Heart left ventricle (tissue), 16 donors: ENCODE measurements at regions not wholly inside any gene's neighbourhood (a gene's known extent, or its start where the extent isn't known, plus 50 kb on each side); places are given as distances from the start of the nearest gene placed in this dataset.

ENCODE experiments used
- ATAC-seq, 4 donors: fragments of 200-7000 bp; cut with Tn5 transposase; one replicate each; pipeline ENCODE4 v1.9.1; 2020 to 2022; ENCODE audit warnings: moderate library complexity in 4 of 4, mild to moderate bottlenecking in 3 of 4, moderate number of reproducible peaks in 1 of 4
- DNase-seq, 5 donors: peaks; one replicate each; pipeline ENCODE4 v3.0.0-alpha.2; 2020
- H3K27ac ChIP-seq, 12 donors: fragments of 200-600 bp; sonication (generic) in 4 of 12; one replicate each; pipeline versions ENCODE4 v1.5.0 to v1.8.0; 2016 to 2022; ENCODE audit warnings: mild to moderate bottlenecking in 2 of 12
- H3K27me3 ChIP-seq, 9 donors: fragments of 200-600 bp; sonication (generic) in 2 of 9; one replicate each; pipeline versions ENCODE4 v1.5.1 to v1.8.0; 2016 to 2022; ENCODE audit warnings: mild to moderate bottlenecking in 3 of 9
- H3K36me3 ChIP-seq, 9 donors: fragments of 200-600 bp; sonication (generic) in 2 of 9; one replicate each; pipeline versions ENCODE4 v1.5.0 to v1.8.0; 2018 to 2022; ENCODE audit warnings: mild to moderate bottlenecking in 2 of 9
- H3K4me1 ChIP-seq, 12 donors: fragments of 200-600 bp; sonication (generic) in 4 of 12; one replicate each; pipeline versions ENCODE4 v1.5.0 to v1.8.0; 2016 to 2022; ENCODE audit warnings: mild to moderate bottlenecking in 3 of 12
- H3K4me3 ChIP-seq, 12 donors: fragments of 200-600 bp; sonication (generic) in 4 of 12; one replicate each; pipeline versions ENCODE4 v1.5.0 to v1.8.0; 2017 to 2022; ENCODE audit warnings: mild to moderate bottlenecking in 9 of 12, moderate library complexity in 4 of 12
- H3K9me3 ChIP-seq, 12 donors: fragments of 200-600 bp; sonication (generic) in 4 of 12; one replicate each; pipeline versions ENCODE4 v1.5.0 to v1.8.0; 2016 to 2022; ENCODE audit warnings: mild to moderate bottlenecking in 1 of 12
- POLR2A ChIP-seq, 2 donors: fragments of 450-650 bp; IDR thresholded peaks; one replicate each; pipeline ENCODE4 v1.6.1; 2017; ENCODE audit warnings: antibody characterized with exemption in 2 of 2, mild to moderate bottlenecking in 2 of 2, moderate library complexity in 2 of 2
- WGBS, 4 donors: extraction: QIAGEN DNeasy Blood & Tissue Kit in 2 of 4; methylation state at CpG; one replicate each; pipeline versions ENCODE4 v1.1.5 to v1.1.7; 2013 to 2018; 5-methylcytosine and 5-hydroxymethylcytosine counted together
- intact Hi-C, 10 donors: fragments of 100-400 bp; cut with DNase I; formaldehyde crosslinking; loops; one replicate each; pipeline versions ENCODE4 v1.11.1 to v1.14.2; 2022
- TF ChIP-seq, protein P1 (sequence below), 12 donors: fragments of 200-600 bp; sonication (generic) in 4 of 12; IDR thresholded peaks; one replicate each; pipeline versions ENCODE4 v1.5.0 to v1.8.0; 2018 to 2022; ENCODE audit warnings: antibody characterized with exemption in 12 of 12, mild to moderate bottlenecking in 5 of 12
- donor health status: ischemic (EF 13 %, LVEDD 7.1; RV severe dilation, severe dysfunction).
- donor health status: healthy with polysubstance abuse.
- donor health status: DM: no; HTN: yes; CAD: no.
- donor health status: DM: no; HTN: no; CAD: no.
- donor health status: ischemic (EF 25% LVEDD 6.9; RV normal size, moderate dysfunction).
- donor health status: ischemic (EF 25% LVEDD 5.7; RV mildly dilated, moderate dysfunction).
- donor health status: healthy.
- donor health status: DM: yes; HTN: yes; CAD: no.
- donor health status: ischemic (EF 35%, LVEDD 5.7; RV mildly dilated, moderate dysfunction).
- donor health status: nonischemic (EF 11% LVEDD 7.7; RV severe dilation, severe dysfunction).
- donor health status: DM: yes; HTN: yes; CAD: no.
- donor health status: PGD.
- donor health status: ischemic (EF 29% LVEDD 5.4; RV normal size, mild dysfunction).
- donor health status: nonischemic (EF 23%, LVEDD 6.1; RV moderate dilation, normal function).

DNA sequence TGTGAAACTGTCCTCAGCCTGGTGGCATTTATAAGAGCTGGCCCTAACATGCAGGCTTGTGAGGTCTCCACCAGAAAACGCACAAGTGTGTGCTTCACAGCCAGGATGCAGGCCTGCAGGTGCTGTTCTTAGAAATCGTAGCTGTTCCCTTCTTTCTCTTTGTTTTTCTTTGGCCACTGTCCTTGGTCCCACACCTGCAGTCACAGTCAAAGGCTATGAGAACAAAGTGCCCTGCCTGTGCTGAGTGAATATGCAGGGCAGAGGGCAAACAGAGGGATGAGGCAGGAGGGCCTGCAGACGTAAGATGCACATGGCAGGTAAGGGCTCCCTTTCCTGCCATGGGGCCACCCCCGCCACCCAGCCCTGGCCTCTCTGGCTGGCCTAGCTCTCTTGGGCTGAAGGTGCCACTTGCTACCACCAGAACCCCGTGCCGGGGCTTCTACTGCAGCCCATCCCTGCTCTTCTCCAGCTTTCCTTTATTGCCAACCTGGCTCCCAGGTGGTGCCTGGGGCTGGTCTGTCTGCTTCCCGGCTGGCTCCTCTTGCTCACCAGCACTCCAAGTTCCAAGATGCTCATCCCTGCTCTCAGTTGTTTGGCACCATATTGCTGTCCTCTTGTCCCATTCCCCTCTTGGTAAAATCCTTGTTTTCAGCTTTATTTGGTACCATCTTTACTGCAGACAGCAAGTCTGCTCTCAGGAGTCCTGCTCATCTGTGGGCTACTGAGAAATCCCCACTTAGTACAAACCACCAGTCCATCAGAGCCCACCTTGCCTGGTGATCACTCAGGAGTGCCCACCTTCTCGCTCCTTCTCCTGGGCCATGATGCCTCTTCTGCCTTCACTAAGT is 308.1 kb upstream of the ZMIZ1 start:
- peaks cover 0 to 41% (median 21%) of the 10 kb centered on the region in 12 donors for H3K4me1 ChIP-seq
- no peaks in the 10 kb centered on the region for H3K9me3 ChIP-seq
- ATAC-seq (no peak), DNase-seq (peak in 2 of 5 donors; percentile 14 to 28)
- H3K27me3 ChIP-seq = no peaks in the 10 kb centered on the region
- no peaks in the 10 kb centered on the region for H3K36me3 ChIP-seq
- no peak overlapping the region for H3K4me3 ChIP-seq
- TF ChIP-seq, protein P1, sequence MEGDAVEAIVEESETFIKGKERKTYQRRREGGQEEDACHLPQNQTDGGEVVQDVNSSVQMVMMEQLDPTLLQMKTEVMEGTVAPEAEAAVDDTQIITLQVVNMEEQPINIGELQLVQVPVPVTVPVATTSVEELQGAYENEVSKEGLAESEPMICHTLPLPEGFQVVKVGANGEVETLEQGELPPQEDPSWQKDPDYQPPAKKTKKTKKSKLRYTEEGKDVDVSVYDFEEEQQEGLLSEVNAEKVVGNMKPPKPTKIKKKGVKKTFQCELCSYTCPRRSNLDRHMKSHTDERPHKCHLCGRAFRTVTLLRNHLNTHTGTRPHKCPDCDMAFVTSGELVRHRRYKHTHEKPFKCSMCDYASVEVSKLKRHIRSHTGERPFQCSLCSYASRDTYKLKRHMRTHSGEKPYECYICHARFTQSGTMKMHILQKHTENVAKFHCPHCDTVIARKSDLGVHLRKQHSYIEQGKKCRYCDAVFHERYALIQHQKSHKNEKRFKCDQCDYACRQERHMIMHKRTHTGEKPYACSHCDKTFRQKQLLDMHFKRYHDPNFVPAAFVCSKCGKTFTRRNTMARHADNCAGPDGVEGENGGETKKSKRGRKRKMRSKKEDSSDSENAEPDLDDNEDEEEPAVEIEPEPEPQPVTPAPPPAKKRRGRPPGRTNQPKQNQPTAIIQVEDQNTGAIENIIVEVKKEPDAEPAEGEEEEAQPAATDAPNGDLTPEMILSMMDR (IDR thresholded peaks at IDR 0.05) = no peak
- no peak for TF ChIP-seq POLR2A (IDR thresholded peaks at IDR 0.05)
- no peak overlapping the region for H3K27ac ChIP-seq
- 92 to 97% (median 95%) methylated on average over 8 of the region's 8 CpGs for WGBS, 4 donors
- intact Hi-C loops = loop anchor here in 1 of 10 donors (10.0 kb wide), 1 partner anchor 116 kb away; no protein-coding TSS in a partner anchor

GRCh38 chr10:78761311-78761781 is 307.4 kb upstream of the ZMIZ1 start:
- Histone ChIP-seq H3K27ac (no peak overlapping the region), H3K9me3 (no peaks in the 10 kb centered on the region), H3K36me3 (no peaks in the 10 kb centered on the region), H3K4me3 (no peak overlapping the region), H3K4me1 (peaks cover 0 to 37% (median 20%) of the 10 kb centered on the region in 12 donors), H3K27me3 (no peaks in the 10 kb centered on the region)
- ATAC-seq = no peak
- 86 to 96% (median 95%) methylated on average over 12 of the region's 12 CpGs for WGBS, 4 donors
- intact Hi-C loops = loop anchor here in 1 of 10 donors (10.0 kb wide), 1 partner anchor 117 kb away; no protein-coding TSS in a partner anchor
- peak in 2 of 5 donors; percentile 11 to 32 for DNase-seq
- no peak for TF ChIP-seq POLR2A (IDR thresholded peaks at IDR 0.05)
- TF ChIP-seq, protein P1 (IDR thresholded peaks at IDR 0.05) = no peak

GRCh38 chr10:78762086-78762630 is 306.6 kb upstream of the ZMIZ1 start:
- H3K4me1 ChIP-seq = peaks cover 0 to 29% (median 12%) of the 10 kb centered on the region in 12 donors
- DNase-seq = peak in 2 of 5 donors; percentile 3 to 7
- H3K9me3 ChIP-seq = no peaks in the 10 kb centered on the region
- intact Hi-C loops = loop anchor here in 1 of 10 donors (10.0 kb wide), 1 partner anchor 117 kb away; no protein-coding TSS in a partner anchor
- H3K27me3 ChIP-seq = no peaks in the 10 kb centered on the region
- H3K36me3 ChIP-seq = no peaks in the 10 kb centered on the region
- no peak overlapping the region for H3K27ac ChIP-seq
- H3K4me3 ChIP-seq = no peak overlapping the region
- no peak for ATAC-seq
- TF ChIP-seq, protein P1 (IDR thresholded peaks at IDR 0.05) = no peak
- TF ChIP-seq POLR2A (IDR thresholded peaks at IDR 0.05) = no peak
- 91 to 95% (median 93%) methylated on average over 7 of the region's 7 CpGs for WGBS, 4 donors

DNA sequence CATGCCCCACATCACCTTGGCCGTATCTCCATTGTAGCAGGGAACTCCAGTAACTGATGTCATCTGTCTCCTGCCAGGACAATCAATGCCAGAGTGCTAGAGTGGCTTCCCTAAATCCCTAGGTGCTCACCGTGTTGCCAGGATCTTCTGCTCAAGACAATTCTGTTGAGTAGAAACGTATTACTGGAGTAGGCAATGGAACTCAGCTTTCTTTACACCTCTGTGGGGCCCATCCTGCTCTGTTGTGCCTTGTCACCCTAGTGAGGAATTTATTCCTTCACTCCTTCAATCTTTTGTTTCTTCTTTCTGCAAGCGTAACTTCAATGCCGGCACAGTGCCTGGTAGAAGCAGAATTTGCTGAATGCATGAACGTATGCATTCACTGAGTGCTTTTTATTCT is 305.5 kb upstream of the ZMIZ1 start:
- Histone ChIP-seq H3K27ac (peak overlapping the region in 7 of 12 donors; percentile 3 to 76 (median 60)), H3K4me3 (no peak overlapping the region), H3K4me1 (peaks cover 0 to 21% (median 9%) of the 10 kb centered on the region in 12 donors), H3K36me3 (no peaks in the 10 kb centered on the region), H3K9me3 (no peaks in the 10 kb centered on the region), H3K27me3 (no peaks in the 10 kb centered on the region)
- intact Hi-C loops = loop anchor here in 1 of 10 donors (10.0 kb wide), 1 partner anchor 118 kb away; no protein-coding TSS in a partner anchor
- 76 to 81% (median 77%) methylated on average over 6 of the region's 6 CpGs for WGBS, 4 donors
- TF ChIP-seq POLR2A (IDR thresholded peaks at IDR 0.05) = no peak
- TF ChIP-seq, protein P1 (IDR thresholded peaks at IDR 0.05) = no peak
- DNase-seq (peak in 1 of 5 donors; percentile 17), ATAC-seq (no peak)
